ENCODE measurements at regions not wholly inside any gene's neighbourhood (a gene's known extent, or its start where the extent isn't known, plus 50 kb on each side); places are given as distances from the start of the nearest gene placed in this dataset.

DNA sequence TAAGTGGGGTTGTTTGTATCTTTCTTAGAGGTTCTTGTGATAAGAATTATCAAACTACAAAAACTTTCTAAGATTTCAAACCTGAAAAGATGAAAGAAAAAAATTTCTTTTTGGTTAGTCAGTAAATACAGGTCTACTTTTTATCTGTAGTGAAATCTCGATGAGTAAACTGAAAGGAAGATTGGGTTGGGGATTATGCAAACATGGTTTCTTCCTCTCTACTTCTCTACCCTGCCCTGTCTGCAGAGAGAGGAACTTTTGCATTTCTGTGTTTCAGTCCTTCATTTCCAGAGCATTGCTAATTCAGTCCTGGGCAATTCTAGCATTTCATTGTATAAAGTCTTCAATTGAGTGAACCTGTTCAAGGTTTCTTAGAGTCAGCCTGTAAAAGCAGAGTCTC is 51.6 kb upstream of the IL2 start:
- TF ChIP-seq, protein P1, sequence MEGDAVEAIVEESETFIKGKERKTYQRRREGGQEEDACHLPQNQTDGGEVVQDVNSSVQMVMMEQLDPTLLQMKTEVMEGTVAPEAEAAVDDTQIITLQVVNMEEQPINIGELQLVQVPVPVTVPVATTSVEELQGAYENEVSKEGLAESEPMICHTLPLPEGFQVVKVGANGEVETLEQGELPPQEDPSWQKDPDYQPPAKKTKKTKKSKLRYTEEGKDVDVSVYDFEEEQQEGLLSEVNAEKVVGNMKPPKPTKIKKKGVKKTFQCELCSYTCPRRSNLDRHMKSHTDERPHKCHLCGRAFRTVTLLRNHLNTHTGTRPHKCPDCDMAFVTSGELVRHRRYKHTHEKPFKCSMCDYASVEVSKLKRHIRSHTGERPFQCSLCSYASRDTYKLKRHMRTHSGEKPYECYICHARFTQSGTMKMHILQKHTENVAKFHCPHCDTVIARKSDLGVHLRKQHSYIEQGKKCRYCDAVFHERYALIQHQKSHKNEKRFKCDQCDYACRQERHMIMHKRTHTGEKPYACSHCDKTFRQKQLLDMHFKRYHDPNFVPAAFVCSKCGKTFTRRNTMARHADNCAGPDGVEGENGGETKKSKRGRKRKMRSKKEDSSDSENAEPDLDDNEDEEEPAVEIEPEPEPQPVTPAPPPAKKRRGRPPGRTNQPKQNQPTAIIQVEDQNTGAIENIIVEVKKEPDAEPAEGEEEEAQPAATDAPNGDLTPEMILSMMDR (IDR thresholded peaks at IDR 0.05; ENCODE audit: borderline replicate concordance, extremely low read depth, low read length, poor library complexity, severe bottlenecking), result no peak
- TF ChIP-seq EZH2 (IDR thresholded peaks at IDR 0.05; ENCODE audit: borderline replicate concordance, low read depth, low read length, severe bottlenecking), result no peak

All from DND-41 (cell line).